ENCODE measurements at regions not wholly inside any gene's neighbourhood (a gene's known extent, or its start where the extent isn't known, plus 50 kb on each side); places are given as distances from the start of the nearest gene placed in this dataset.

DNA sequence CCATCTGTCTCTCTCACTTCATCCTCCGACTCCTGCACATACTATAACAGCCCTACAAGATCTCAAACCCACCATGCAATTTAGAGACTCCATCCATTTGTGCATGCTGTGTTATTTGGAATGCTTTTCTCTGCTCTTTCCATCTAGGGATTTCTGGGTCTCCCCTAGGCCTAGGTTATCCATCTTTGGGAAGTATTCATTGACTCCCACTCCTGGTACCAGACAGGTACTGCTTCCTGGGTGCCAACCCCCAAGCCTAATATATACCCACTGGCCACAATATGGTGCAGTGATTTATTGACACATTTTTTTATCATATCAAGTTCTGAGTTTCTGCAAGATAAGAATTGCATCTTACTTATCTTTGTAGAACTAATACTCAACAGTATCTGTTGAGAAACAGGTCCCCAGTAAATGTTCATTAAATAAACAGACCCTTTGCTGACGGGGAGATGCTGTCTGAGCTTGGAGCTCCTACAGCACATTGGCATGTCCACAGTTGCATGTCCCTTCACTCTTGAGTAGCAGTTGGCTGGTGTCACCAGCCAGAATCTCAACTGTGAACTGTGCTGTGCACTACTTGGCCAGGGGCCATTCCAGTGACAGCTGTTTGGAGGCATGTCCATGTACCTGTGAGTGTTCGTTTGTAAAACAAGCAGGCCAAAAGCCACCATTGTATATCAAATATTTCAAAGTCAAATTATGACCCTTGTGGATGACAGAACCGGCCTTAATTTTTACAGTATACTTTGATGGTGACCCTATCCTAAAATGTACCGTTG lies 223.3 kb upstream of the NFE2L3 start:
- TF ChIP-seq, protein P1, sequence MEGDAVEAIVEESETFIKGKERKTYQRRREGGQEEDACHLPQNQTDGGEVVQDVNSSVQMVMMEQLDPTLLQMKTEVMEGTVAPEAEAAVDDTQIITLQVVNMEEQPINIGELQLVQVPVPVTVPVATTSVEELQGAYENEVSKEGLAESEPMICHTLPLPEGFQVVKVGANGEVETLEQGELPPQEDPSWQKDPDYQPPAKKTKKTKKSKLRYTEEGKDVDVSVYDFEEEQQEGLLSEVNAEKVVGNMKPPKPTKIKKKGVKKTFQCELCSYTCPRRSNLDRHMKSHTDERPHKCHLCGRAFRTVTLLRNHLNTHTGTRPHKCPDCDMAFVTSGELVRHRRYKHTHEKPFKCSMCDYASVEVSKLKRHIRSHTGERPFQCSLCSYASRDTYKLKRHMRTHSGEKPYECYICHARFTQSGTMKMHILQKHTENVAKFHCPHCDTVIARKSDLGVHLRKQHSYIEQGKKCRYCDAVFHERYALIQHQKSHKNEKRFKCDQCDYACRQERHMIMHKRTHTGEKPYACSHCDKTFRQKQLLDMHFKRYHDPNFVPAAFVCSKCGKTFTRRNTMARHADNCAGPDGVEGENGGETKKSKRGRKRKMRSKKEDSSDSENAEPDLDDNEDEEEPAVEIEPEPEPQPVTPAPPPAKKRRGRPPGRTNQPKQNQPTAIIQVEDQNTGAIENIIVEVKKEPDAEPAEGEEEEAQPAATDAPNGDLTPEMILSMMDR (conservative IDR thresholded peaks at IDR 0.05; ENCODE audit: low read depth, low read length): no peak
- no peak for DNase-seq (ENCODE audit: low read depth)
- H3K4me3 ChIP-seq (ENCODE audit: low read depth, low read length): no peak overlapping the region

DNA sequence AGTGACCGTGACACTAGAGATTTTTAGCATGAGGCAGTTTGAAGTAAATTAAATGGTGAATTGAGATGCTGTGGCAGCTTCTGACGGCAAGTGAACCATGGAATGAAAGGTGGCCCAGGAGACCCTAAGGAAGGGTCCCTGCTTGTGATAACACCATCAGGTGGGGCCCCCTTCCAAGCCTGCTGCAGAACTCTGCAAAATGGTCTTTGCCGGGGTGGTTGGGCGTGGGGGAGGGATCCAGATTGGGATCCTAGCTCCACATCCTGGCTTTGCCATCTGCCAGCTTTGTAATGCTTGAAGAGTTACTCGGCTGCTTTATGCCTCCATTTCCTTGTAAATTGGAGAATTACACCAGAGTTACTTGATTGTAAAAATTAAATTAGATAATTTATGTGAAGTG lies 222.6 kb upstream of the NFE2L3 start:
- TF ChIP-seq, protein P1 (conservative IDR thresholded peaks at IDR 0.05; ENCODE audit: low read depth, low read length): no peak
- no peak for DNase-seq (ENCODE audit: low read depth)
- no peak overlapping the region for H3K4me3 ChIP-seq (ENCODE audit: low read depth, low read length)

DNA sequence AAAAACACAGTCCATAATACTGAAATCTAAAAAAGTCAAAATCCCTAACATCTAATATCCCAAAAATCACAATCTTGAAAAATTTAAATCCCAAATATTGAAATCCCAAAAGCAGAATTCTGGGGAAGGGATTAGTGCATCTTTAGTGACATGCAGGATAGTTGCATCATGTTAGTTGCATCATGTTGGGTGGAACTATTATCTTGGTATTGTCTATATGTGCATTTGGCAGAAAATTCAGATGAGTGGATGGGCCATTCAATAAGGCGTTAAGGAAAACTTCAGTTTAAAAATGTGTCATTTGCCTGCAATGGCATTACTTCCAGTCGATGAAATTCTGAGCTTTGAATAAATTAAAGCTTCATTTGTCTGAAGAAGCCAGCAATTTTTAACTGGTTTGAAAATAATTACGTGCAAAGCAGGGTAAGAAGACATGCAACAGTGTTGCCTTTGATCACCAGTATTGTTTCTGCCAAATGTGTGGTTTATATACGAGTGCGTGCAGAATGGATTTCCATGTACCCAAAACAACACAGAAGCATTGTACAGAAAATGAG lies 221.4 kb upstream of the NFE2L3 start:
- no peak for DNase-seq (ENCODE audit: low read depth)
- TF ChIP-seq, protein P1 (conservative IDR thresholded peaks at IDR 0.05; ENCODE audit: low read depth, low read length): no peak
- no peak overlapping the region for H3K4me3 ChIP-seq (ENCODE audit: low read depth, low read length)

DNA sequence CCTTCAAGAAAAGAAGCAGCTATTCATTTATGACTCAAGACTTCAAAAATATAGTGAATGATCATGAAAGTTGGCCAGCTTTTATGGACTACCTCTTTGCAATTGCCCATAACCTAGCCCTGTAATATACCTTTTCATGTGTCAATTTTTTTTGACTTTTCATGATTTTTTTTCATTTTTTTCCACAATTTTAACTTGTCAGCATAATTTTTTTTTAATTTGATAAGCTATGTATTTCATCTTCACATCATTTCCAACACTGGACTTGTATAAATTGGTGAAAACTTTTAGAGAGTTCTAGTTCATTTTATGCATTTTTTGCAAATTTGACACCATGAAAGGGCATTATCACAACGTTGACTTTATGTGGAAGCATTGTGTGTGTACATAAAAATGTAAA lies 220.8 kb upstream of the NFE2L3 start:
- TF ChIP-seq, protein P1 (conservative IDR thresholded peaks at IDR 0.05; ENCODE audit: low read depth, low read length): no peak
- no peak overlapping the region for H3K4me3 ChIP-seq (ENCODE audit: low read depth, low read length)
- no peak for DNase-seq (ENCODE audit: low read depth)

DNA sequence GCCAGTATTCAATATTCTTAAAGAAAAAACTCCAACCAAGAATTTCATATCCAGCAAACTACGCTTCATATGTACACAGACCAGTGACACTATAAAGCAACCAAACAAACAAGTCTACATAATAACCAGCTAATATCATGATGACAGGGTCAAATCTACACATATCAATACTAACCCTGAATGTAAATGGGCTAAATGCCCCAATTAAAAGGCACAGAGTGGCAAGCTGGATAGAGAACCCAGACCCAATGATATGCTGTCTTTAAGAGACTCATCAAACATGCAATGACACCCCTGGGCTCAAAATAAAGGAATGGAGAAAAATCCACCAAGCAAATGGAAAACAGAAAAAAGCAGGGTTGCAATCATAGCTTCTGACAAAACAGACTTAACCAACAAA lies 218.1 kb upstream of the NFE2L3 start:
- no peak for DNase-seq (ENCODE audit: low read depth)
- TF ChIP-seq, protein P1 (conservative IDR thresholded peaks at IDR 0.05; ENCODE audit: low read depth, low read length): no peak
- no peak overlapping the region for H3K4me3 ChIP-seq (ENCODE audit: low read depth, low read length)

DNA sequence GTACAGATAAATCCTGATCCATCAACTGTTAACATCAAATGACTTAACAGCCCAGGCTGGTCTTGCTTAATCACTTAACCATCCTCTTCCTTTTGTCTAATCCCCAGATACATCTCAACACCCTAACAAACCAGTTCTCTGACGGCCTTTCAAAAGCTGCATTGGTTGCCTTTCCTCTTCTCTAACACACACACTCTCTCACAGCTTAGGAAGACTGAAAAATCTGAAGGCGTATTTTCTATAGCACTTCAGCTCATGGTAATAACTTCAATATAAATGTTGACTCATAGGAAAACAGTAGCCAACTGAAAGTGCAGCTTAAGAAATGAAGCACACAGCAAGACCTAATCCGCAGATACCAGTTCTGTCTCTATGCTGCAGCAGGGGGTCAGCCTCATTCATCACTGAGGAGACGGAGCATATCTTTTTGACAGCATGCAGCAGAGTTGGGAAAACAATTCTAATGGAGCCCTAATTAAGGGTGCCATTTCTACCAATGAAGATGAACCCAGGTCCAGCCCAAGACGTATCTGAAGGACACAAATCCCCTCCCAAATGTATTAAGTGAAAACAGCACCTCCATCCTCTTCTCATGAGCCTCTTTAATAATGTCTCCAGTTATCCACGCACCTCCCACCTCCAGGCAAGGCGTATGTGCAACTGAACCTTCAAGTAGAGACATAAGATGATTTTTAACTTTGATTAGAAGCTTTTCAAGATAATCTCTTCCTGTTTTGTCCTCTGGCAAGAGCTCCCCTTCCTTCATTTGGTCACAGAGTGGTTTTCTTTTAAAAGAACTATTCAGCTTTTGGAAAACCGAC lies 211.7 kb upstream of the NFE2L3 start:
- H3K4me3 ChIP-seq (ENCODE audit: low read depth, low read length): no peak overlapping the region
- TF ChIP-seq, protein P1 (conservative IDR thresholded peaks at IDR 0.05; ENCODE audit: low read depth, low read length): no peak
- no peak for DNase-seq (ENCODE audit: low read depth)
